H9 (cell line): ENCODE measurements at regions not wholly inside any gene's neighbourhood (a gene's known extent, or its start where the extent isn't known, plus 50 kb on each side); places are given as distances from the start of the nearest gene placed in this dataset.

Experiments used
- DNase-seq: peaks from one replicate; pipeline ENCODE4 v3.0.0-alpha.2; 2017
- H2AFZ ChIP-seq: one replicate; pipeline ENCODE4 v1.6.1; 2013; ENCODE audit warnings: mild to moderate bottlenecking, low read length, control low read depth, moderate library complexity
- H2AK5ac ChIP-seq: 2 replicates; pipeline ENCODE4 v1.6.1; 2013; ENCODE audit warnings: low read length, control low read depth, mixed read lengths; ENCODE audit not compliant: insufficient read length
- H2BK120ac ChIP-seq: one replicate; pipeline ENCODE4 v1.6.1; 2013; ENCODE audit warnings: low read depth, mild to moderate bottlenecking, low read length, control low read depth, inconsistent platforms; ENCODE audit not compliant: poor library complexity, severe bottlenecking
- H2BK12ac ChIP-seq: 2 replicates; pipeline ENCODE4 v1.6.1; 2013; ENCODE audit warnings: low read length, control low read depth, mixed read lengths, low read depth; ENCODE audit not compliant: insufficient read length
- H2BK15ac ChIP-seq: 2 replicates; pipeline ENCODE4 v1.6.1; 2013; ENCODE audit warnings: low read depth, low read length, control low read depth
- H2BK20ac ChIP-seq: one replicate; pipeline ENCODE4 v1.6.1; 2013; ENCODE audit warnings: low read depth, mild to moderate bottlenecking, low read length, control low read depth, inconsistent platforms; ENCODE audit not compliant: poor library complexity, severe bottlenecking
- H2BK5ac ChIP-seq: 2 replicates; pipeline ENCODE4 v1.6.1; 2013; ENCODE audit warnings: low read length, control low read depth, mixed read lengths; ENCODE audit not compliant: insufficient read length
- H3K14ac ChIP-seq: 2 replicates; pipeline ENCODE4 v1.6.1; 2013; ENCODE audit warnings: low read length, control low read depth; ENCODE audit not compliant: insufficient read depth
- H3K18ac ChIP-seq: 2 replicates; pipeline ENCODE4 v1.6.1; 2013; ENCODE audit warnings: low read depth, mild to moderate bottlenecking, mixed read lengths, low read length, control low read depth; ENCODE audit not compliant: insufficient read length
- H3K23ac ChIP-seq: 2 replicates; pipeline ENCODE4 v1.6.1; 2013; ENCODE audit warnings: low read length, control low read depth, mixed read lengths, low read depth; ENCODE audit not compliant: insufficient read length
- H3K23me2 ChIP-seq: 2 replicates; pipeline ENCODE4 v1.6.1; 2013; ENCODE audit warnings: low read depth, mild to moderate bottlenecking, mixed read lengths, low read length, control low read depth; ENCODE audit not compliant: insufficient read length, poor library complexity, severe bottlenecking
- H3K27ac ChIP-seq: 2 replicates; pipeline ENCODE4 v1.5.1; 2013; ENCODE audit warnings: low read length, control low read depth, mixed read lengths, low read depth; ENCODE audit not compliant: insufficient read length
- H3K27me3 ChIP-seq: 2 replicates; pipeline ENCODE4 v1.6.1; 2013; ENCODE audit warnings: low read length, control low read depth, inconsistent platforms; ENCODE audit not compliant: insufficient read depth
- H3K4ac ChIP-seq: 2 replicates; pipeline ENCODE4 v1.6.1; 2013; ENCODE audit warnings: low read depth, mild to moderate bottlenecking, control low read depth, inconsistent platforms, low read length, moderate library complexity
- H3K4me1 ChIP-seq: 2 replicates; pipeline ENCODE4 v1.6.1; 2013; ENCODE audit warnings: low read length, control low read depth, inconsistent platforms; ENCODE audit not compliant: insufficient read depth
- H3K4me2 ChIP-seq: 2 replicates; pipeline ENCODE4 v1.6.1; 2013; ENCODE audit warnings: low read length, control low read depth, mixed read lengths; ENCODE audit not compliant: insufficient read length, insufficient read depth
- H3K56ac ChIP-seq: 2 replicates; pipeline ENCODE4 v1.6.1; 2013; ENCODE audit warnings: low read depth, mild to moderate bottlenecking, mixed read lengths, low read length, control low read depth; ENCODE audit not compliant: insufficient read length
- H3K79me1 ChIP-seq: 2 replicates; pipeline ENCODE4 v1.6.1; 2013; ENCODE audit warnings: low read depth, mild to moderate bottlenecking, moderate library complexity, low read length, control low read depth, inconsistent platforms; ENCODE audit not compliant: insufficient read depth, poor library complexity, severe bottlenecking
- H3K79me2 ChIP-seq: 2 replicates; pipeline ENCODE4 v1.6.1; 2013; ENCODE audit warnings: low read length, control low read depth, inconsistent platforms; ENCODE audit not compliant: insufficient read depth
- H3K9ac ChIP-seq: 2 replicates; pipeline ENCODE4 v1.6.1; 2013; ENCODE audit warnings: low read length, control low read depth, mixed read lengths; ENCODE audit not compliant: insufficient read length; ENCODE audit errors: extremely low read depth
- H3K9me3 ChIP-seq: one replicate; pipeline ENCODE4 v1.6.1; 2013; ENCODE audit warnings: low read depth, low read length, inconsistent platforms; ENCODE audit not compliant: control insufficient read depth
- H3T11ph ChIP-seq: one replicate; pipeline ENCODE4 v1.6.1; 2013; ENCODE audit warnings: mild to moderate bottlenecking, low read length, control low read depth, inconsistent platforms
- H4K20me1 ChIP-seq: one replicate; pipeline ENCODE4 v1.6.1; 2013; ENCODE audit not compliant: control insufficient read depth, insufficient read length, insufficient read depth
- H4K5ac ChIP-seq: 2 replicates; pipeline ENCODE4 v1.6.1; 2013; ENCODE audit warnings: low read depth, mild to moderate bottlenecking, mixed read lengths, low read length, control low read depth; ENCODE audit not compliant: insufficient read length
- H4K8ac ChIP-seq: replicated peaks from 2 replicates; pipeline ENCODE4 v1.6.1; 2013; ENCODE audit warnings: low read length, control low read depth, mixed read lengths, low read depth; ENCODE audit not compliant: insufficient read length
- H4K91ac ChIP-seq: 2 replicates; pipeline ENCODE4 v1.6.1; 2013; ENCODE audit warnings: low read depth, mild to moderate bottlenecking, moderate library complexity, mixed read lengths, low read length, control low read depth; ENCODE audit not compliant: insufficient read length
- H3K27ac Mint-ChIP-seq, 3 experiments: 2 replicates in 2 of 3; 3 replicates in 1 of 3; pipeline ENCODE4 v1.8.0; 2020 to 2021; ENCODE audit warnings: mixed read lengths in 3 of 3, mild to moderate bottlenecking in 1 of 3, moderate library complexity in 1 of 3
- H3K27me3 Mint-ChIP-seq: 2 replicates; pipeline ENCODE4 v1.8.0; 2021; ENCODE audit warnings: low read depth, mild to moderate bottlenecking, moderate library complexity, mixed read lengths
- H3K36me3 Mint-ChIP-seq, 3 experiments: 2 replicates in 2 of 3; 3 replicates in 1 of 3; pipeline ENCODE4 v1.8.0; 2020 to 2021; ENCODE audit warnings: low read depth in 3 of 3, mixed read lengths in 3 of 3; ENCODE audit not compliant: insufficient read depth in 1 of 3
- H3K4me1 Mint-ChIP-seq, 2 experiments: 2 replicates each; pipeline ENCODE4 v1.8.0; 2020; ENCODE audit warnings: mixed read lengths in 2 of 2
- H3K4me3 Mint-ChIP-seq, 2 experiments: 2 replicates in 1 of 2; 3 replicates in 1 of 2; pipeline ENCODE4 v1.8.0; 2020 to 2021; ENCODE audit warnings: mild to moderate bottlenecking in 2 of 2, mixed read lengths in 2 of 2, moderate library complexity in 1 of 2
- H3K9me3 Mint-ChIP-seq, 2 experiments: 2 replicates in 1 of 2; 3 replicates in 1 of 2; pipeline ENCODE4 v1.8.0; 2020; ENCODE audit warnings: mild to moderate bottlenecking in 2 of 2, mixed read lengths in 2 of 2, moderate library complexity in 1 of 2
- WGBS: extraction: QIAGEN DNeasy Blood & Tissue Kit; methylation state at CpG from one replicate; pipeline ENCODE4 v1.1.7; 2013; ENCODE audit warnings: missing lambda C conversion rate, low lambda C conversion rate, mixed read lengths; ENCODE audit not compliant: insufficient read length; ENCODE audit errors: extremely low coverage; 5-methylcytosine and 5-hydroxymethylcytosine counted together
- TF ChIP-seq, protein P1 (sequence below): fragments of 200-600 bp; sonication (generic); conservative IDR thresholded peaks from 3 replicates; pipeline ENCODE4 v1.8.0; 2021; ENCODE audit warnings: antibody characterized with exemption, mild to moderate bottlenecking

DNA sequence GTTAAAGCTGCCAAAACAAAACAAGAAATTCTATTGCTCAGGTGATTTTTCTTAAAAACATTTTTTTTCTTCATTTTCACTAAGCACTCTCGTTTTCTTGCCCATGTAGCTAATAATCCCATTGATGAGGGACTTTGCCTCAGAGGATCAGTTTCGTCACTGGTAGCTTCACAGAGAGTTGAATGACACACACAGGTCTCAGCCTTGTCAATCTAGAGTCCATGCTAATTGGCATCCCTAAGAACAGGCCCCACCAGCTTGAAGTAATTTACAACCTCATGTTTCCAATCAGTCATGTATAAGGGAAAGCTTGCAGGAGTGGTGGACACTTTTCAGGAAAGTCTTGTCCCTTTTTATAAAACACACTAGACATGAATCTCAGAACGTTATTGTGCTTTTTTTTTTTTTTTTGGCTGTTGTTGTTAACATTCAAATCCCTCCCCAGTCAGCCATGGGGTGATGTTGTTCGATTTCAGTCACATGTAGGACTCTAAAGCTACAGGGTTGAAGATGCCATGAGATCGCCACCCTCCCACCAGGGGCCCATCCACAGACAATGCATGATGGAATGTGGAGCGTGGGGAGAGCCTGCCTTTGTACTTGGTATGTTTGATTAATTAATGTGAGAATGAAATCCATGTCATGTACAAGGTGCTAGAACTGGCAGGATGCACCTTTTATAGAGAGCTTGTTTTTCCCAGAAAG, 232.4 kb upstream of the FZD8 start:
- H3K9ac ChIP-seq: no peak overlapping the region
- H3K9me3 Mint-ChIP-seq: peaks cover 4 to 5% of the 10 kb centered on the region in 2 experiments; a peak in 3 of 5 replicates
- H2BK12ac ChIP-seq: no peak overlapping the region
- H3K23me2 ChIP-seq: no peaks in the 10 kb centered on the region
- no CpG with 5 or more reads among the region's 6 CpGs for WGBS
- no peaks in the 10 kb centered on the region for H4K20me1 ChIP-seq
- H2AK5ac ChIP-seq: no peak overlapping the region
- H3K56ac ChIP-seq: no peak overlapping the region
- no peak overlapping the region for H3K18ac ChIP-seq
- no peak overlapping the region; a peak in 1 of 5 replicates for H3K4me3 Mint-ChIP-seq
- H3K27me3 ChIP-seq: no peaks in the 10 kb centered on the region
- no peak overlapping the region for H2BK120ac ChIP-seq
- H3K27me3 Mint-ChIP-seq: peaks cover 13% of the 10 kb centered on the region
- H2AFZ ChIP-seq: no peak overlapping the region
- H3T11ph ChIP-seq: no peak overlapping the region
- DNase-seq: no peak
- H4K91ac ChIP-seq: no peak overlapping the region
- peaks cover 14% of the 10 kb centered on the region; the same call in 1 of the 2 replicates for H3K4me1 ChIP-seq
- no peaks in the 10 kb centered on the region for H3K79me2 ChIP-seq
- no peak overlapping the region for H2BK15ac ChIP-seq
- no peak overlapping the region for H3K4ac ChIP-seq
- TF ChIP-seq, protein P1, sequence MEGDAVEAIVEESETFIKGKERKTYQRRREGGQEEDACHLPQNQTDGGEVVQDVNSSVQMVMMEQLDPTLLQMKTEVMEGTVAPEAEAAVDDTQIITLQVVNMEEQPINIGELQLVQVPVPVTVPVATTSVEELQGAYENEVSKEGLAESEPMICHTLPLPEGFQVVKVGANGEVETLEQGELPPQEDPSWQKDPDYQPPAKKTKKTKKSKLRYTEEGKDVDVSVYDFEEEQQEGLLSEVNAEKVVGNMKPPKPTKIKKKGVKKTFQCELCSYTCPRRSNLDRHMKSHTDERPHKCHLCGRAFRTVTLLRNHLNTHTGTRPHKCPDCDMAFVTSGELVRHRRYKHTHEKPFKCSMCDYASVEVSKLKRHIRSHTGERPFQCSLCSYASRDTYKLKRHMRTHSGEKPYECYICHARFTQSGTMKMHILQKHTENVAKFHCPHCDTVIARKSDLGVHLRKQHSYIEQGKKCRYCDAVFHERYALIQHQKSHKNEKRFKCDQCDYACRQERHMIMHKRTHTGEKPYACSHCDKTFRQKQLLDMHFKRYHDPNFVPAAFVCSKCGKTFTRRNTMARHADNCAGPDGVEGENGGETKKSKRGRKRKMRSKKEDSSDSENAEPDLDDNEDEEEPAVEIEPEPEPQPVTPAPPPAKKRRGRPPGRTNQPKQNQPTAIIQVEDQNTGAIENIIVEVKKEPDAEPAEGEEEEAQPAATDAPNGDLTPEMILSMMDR: no peak
- H4K5ac ChIP-seq: peak overlapping the region; percentile 5
- no peaks in the 10 kb centered on the region for H3K79me1 ChIP-seq
- peak overlapping the region in 1 of 3 experiments; percentile 8; a peak in 1 of 7 replicates for H3K27ac Mint-ChIP-seq
- H4K8ac ChIP-seq: no peak overlapping the region
- no peak overlapping the region for H3K27ac ChIP-seq
- peaks cover 58 to 64% of the 10 kb centered on the region in 2 experiments for H3K4me1 Mint-ChIP-seq
- H2BK20ac ChIP-seq: no peak overlapping the region
- no peak overlapping the region for H3K23ac ChIP-seq
- no peaks in the 10 kb centered on the region for H3K9me3 ChIP-seq
- H3K36me3 Mint-ChIP-seq: peaks cover 0 to 4% (median 1%) of the 10 kb centered on the region in 3 experiments; a peak in 2 of 7 replicates
- no peak overlapping the region for H3K14ac ChIP-seq
- no peak overlapping the region for H2BK5ac ChIP-seq
- no peak overlapping the region for H3K4me2 ChIP-seq
